ENCODE measurements at regions not wholly inside any gene's neighbourhood (a gene's known extent, or its start where the extent isn't known, plus 50 kb on each side); places are given as distances from the start of the nearest gene placed in this dataset.

DNA sequence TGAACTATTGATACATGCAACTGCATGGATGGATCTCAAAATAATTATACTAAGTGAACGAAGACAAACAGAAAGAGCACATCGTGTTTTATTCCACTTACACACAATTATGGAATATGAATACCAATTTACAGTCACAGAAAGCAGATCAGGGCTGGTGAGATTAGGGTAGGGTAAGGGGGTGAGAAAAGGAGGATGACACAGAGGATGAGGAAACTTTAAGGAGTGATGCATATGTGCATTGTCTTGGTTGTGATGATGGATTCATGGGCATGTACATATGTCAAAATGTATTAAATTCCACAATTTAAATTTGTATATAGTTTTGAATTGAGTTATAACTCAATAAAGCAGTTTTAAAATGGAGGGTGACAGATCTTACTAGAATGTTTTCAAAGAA is 548.9 kb downstream of the PYDC2 start:
- Histone ChIP-seq H3K9me3 (ENCODE audit: control insufficient read depth, insufficient read depth, low read length) (no peaks in the 10 kb centered on the region), H3K4me3 (ENCODE audit: low read length) (no peak overlapping the region), H3K27ac (ENCODE audit: low read length) (no peak overlapping the region), H3K36me3 (ENCODE audit: control insufficient read depth, insufficient read depth, low read length) (no peaks in the 10 kb centered on the region), H3K27me3 (ENCODE audit: control insufficient read depth, insufficient read depth, low read length) (no peaks in the 10 kb centered on the region), H3K4me1 (ENCODE audit: control insufficient read depth, insufficient read depth, low read length) (no peaks in the 10 kb centered on the region)
- WGBS (ENCODE audit: insufficient coverage, insufficient read length), result no CpG with 5 or more reads among the region's 2 CpGs
- DNase-seq (ENCODE audit: low read depth, low spot score), result no peak

DNA sequence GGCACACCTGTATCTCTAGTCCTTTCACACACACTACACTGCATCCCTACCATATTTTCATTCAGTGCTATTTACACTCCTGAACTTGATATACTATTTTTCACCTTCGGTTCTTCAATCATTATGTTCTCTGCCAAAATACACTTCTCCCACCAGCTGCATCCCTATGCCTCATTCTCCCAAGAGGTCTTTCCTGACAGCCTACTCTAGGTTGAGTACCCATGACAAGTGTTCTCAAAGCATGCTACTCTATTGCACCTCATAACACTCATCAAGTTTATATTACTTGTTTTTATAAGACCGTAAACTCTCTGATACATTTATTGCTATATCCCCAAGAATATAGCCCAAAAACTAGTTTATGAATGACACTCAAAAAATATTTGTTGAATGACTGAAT is 549.5 kb downstream of the PYDC2 start:
- H3K9me3 ChIP-seq (ENCODE audit: control insufficient read depth, insufficient read depth, low read length), result no peaks in the 10 kb centered on the region
- H3K36me3 ChIP-seq (ENCODE audit: control insufficient read depth, insufficient read depth, low read length), result no peaks in the 10 kb centered on the region
- no peaks in the 10 kb centered on the region for H3K4me1 ChIP-seq (ENCODE audit: control insufficient read depth, insufficient read depth, low read length)
- H3K27ac ChIP-seq (ENCODE audit: low read length), result no peak overlapping the region
- no peak overlapping the region for H3K4me3 ChIP-seq (ENCODE audit: low read length)
- no CpG with 5 or more reads among the region's 2 CpGs for WGBS (ENCODE audit: insufficient coverage, insufficient read length)
- no peaks in the 10 kb centered on the region for H3K27me3 ChIP-seq (ENCODE audit: control insufficient read depth, insufficient read depth, low read length)
- DNase-seq (ENCODE audit: low read depth, low spot score), result no peak

DNA sequence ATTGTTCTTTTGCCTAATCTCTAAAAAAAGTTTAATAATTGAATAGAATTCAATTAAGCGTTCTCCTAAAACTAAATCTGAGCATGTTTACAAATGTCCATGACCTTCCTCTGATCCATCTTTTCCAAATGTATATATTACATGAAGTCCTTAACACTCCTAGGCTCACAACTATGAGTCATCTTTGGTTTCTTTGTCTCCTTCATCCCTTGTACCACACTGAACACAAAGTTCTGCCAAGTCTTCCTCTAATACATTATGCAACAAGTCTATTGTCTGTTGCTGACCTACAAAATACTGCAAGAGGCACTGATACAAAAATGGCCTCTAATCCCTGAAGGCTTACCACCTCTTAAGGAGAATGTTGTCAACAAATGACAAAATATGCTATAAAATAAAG is 550.2 kb downstream of the PYDC2 start:
- no peak overlapping the region for H3K27ac ChIP-seq (ENCODE audit: low read length)
- no peaks in the 10 kb centered on the region for H3K27me3 ChIP-seq (ENCODE audit: control insufficient read depth, insufficient read depth, low read length)
- H3K4me3 ChIP-seq (ENCODE audit: low read length), result no peak overlapping the region
- WGBS (ENCODE audit: insufficient coverage, insufficient read length), result no CpG with 5 or more reads among the region's 1 CpG
- no peaks in the 10 kb centered on the region for H3K36me3 ChIP-seq (ENCODE audit: control insufficient read depth, insufficient read depth, low read length)
- no peaks in the 10 kb centered on the region for H3K4me1 ChIP-seq (ENCODE audit: control insufficient read depth, insufficient read depth, low read length)
- DNase-seq (ENCODE audit: low read depth, low spot score), result no peak
- H3K9me3 ChIP-seq (ENCODE audit: control insufficient read depth, insufficient read depth, low read length), result no peaks in the 10 kb centered on the region

DNA sequence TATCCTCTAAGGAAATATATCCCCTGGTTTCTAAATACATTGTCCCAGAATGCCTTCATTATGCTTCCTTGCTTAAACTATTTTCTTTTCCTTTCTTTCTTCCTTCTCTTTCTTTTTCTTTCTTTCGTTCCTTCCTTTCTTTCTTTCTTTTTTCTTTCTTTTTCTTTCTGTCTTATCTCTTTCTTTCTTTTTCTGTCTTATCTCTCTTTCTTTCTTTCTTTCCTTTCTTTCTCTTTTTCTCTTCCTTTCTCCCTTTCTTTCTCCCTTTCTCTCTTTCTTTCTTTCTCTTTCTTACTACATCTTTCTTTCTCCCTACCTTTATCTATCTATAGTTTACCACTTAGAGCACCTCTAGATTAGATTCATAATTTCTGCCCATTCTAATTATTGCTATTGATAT is 552.1 kb downstream of the PYDC2 start:
- H3K27ac ChIP-seq (ENCODE audit: low read length), result no peak overlapping the region
- 71% methylated on average over 1 of the region's 1 CpG for WGBS (ENCODE audit: insufficient coverage, insufficient read length)
- H3K4me1 ChIP-seq (ENCODE audit: control insufficient read depth, insufficient read depth, low read length), result no peaks in the 10 kb centered on the region

DNA sequence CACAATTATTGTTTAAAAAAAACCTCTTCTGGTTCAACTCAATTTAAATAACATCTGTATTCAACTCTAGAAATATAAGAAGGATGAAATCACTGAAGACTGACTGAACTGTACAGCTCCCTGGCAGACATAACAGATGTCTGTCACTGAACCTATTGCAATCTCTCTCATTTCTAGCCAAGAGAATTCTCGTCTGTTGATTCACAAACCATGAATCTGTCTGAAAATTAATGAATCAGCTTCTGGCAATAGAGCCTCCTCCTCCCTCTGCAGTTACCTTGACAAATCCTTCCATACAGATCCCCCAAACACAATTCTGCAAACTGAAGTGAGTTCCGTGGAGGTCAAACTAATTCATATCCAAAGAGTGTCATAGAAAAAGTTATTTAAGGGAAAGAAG is 561.4 kb downstream of the PYDC2 start:
- H3K27ac ChIP-seq (ENCODE audit: low read length), result no peak overlapping the region
- no peaks in the 10 kb centered on the region for H3K4me1 ChIP-seq (ENCODE audit: control insufficient read depth, insufficient read depth, low read length)
- DNase-seq (ENCODE audit: low read depth, low spot score), result no peak
- WGBS (ENCODE audit: insufficient coverage, insufficient read length), result no CpG with 5 or more reads among the region's 2 CpGs
- no peaks in the 10 kb centered on the region for H3K9me3 ChIP-seq (ENCODE audit: control insufficient read depth, insufficient read depth, low read length)
- no peaks in the 10 kb centered on the region for H3K36me3 ChIP-seq (ENCODE audit: control insufficient read depth, insufficient read depth, low read length)
- no peaks in the 10 kb centered on the region for H3K27me3 ChIP-seq (ENCODE audit: control insufficient read depth, insufficient read depth, low read length)
- no peak overlapping the region for H3K4me3 ChIP-seq (ENCODE audit: low read length)

More for the DNA sequence above, 552.1 kb downstream of the PYDC2 start:
- DNase-seq (ENCODE audit: low read depth, low spot score), result no peak
- Histone ChIP-seq H3K36me3 (ENCODE audit: control insufficient read depth, insufficient read depth, low read length) (no peaks in the 10 kb centered on the region), H3K4me3 (ENCODE audit: low read length) (no peak overlapping the region), H3K9me3 (ENCODE audit: control insufficient read depth, insufficient read depth, low read length) (no peaks in the 10 kb centered on the region), H3K27me3 (ENCODE audit: control insufficient read depth, insufficient read depth, low read length) (no peaks in the 10 kb centered on the region)

DNA sequence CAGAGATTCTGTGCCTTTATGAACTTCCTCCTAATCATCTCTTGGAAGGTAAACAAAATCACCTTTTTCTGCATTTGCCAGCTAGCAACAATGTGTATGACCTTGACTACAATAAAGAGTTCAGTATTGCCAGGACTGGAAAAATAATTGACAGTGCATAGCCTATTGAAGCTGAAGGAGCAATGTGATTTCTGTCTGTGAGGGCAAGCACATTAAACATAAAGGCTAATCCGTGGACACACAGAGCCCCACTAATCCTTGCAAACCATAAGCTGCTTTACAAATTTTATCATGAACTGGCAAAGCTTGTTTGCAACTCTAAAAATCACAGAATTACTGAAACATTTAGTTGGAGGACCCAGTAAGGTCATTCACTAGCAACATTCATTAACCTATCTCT is 563.8 kb downstream of the PYDC2 start:
- no CpG with 5 or more reads among the region's 1 CpG for WGBS (ENCODE audit: insufficient coverage, insufficient read length)
- no peak for DNase-seq (ENCODE audit: low read depth, low spot score)

DNA sequence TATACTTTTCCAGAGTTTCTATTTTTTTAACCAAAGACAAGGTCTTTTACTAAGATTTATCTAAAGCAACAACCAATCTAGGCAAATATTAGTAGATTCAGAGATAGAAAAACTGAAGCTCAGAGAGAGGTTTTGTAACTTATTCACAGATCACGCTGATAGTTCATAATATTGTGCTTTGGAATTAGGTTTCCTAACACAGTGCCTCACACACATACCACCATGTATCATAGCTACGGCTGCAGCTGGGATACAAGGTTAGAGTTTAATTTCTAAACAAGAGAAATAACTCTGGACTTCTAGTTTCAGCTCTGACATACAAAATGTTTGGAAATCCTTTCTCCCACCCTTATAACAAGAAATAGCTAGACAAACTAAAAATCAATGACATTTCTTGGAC is 565.7 kb downstream of the PYDC2 start:
- WGBS (ENCODE audit: insufficient coverage, insufficient read length), result no CpG with 5 or more reads among the region's 2 CpGs
- Histone ChIP-seq H3K27me3 (ENCODE audit: control insufficient read depth, insufficient read depth, low read length) (no peaks in the 10 kb centered on the region), H3K9me3 (ENCODE audit: control insufficient read depth, insufficient read depth, low read length) (no peaks in the 10 kb centered on the region), H3K27ac (ENCODE audit: low read length) (no peak overlapping the region), H3K4me3 (ENCODE audit: low read length) (no peak overlapping the region), H3K4me1 (ENCODE audit: control insufficient read depth, insufficient read depth, low read length) (no peaks in the 10 kb centered on the region), H3K36me3 (ENCODE audit: control insufficient read depth, insufficient read depth, low read length) (no peaks in the 10 kb centered on the region)
- DNase-seq (ENCODE audit: low read depth, low spot score), result no peak

More for the DNA sequence above, 563.8 kb downstream of the PYDC2 start:
- Histone ChIP-seq H3K9me3 (ENCODE audit: control insufficient read depth, insufficient read depth, low read length) (no peaks in the 10 kb centered on the region), H3K36me3 (ENCODE audit: control insufficient read depth, insufficient read depth, low read length) (no peaks in the 10 kb centered on the region), H3K27me3 (ENCODE audit: control insufficient read depth, insufficient read depth, low read length) (no peaks in the 10 kb centered on the region), H3K4me1 (ENCODE audit: control insufficient read depth, insufficient read depth, low read length) (no peaks in the 10 kb centered on the region), H3K27ac (ENCODE audit: low read length) (no peak overlapping the region), H3K4me3 (ENCODE audit: low read length) (no peak overlapping the region)

DNA sequence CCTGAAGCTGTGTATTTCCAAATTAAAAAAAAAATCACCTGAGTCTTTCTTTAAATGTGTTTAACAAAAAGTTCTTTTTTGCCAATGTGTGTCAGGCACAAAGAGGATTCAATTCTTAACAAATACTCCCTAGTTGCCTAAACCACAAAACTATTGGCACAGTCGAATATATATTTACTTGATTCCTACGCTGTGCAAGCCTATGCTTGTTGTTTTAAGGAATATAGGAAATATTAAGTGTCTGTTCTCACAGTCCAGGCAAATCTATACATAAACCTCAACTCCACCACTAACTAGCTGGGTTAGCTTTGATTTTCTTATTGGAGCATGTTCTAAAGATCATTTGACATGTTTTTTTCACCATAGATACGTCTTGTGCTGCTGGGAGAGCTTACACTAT is 571.0 kb downstream of the PYDC2 start:
- Histone ChIP-seq H3K9me3 (ENCODE audit: control insufficient read depth, insufficient read depth, low read length) (no peaks in the 10 kb centered on the region), H3K27me3 (ENCODE audit: control insufficient read depth, insufficient read depth, low read length) (no peaks in the 10 kb centered on the region), H3K4me1 (ENCODE audit: control insufficient read depth, insufficient read depth, low read length) (no peaks in the 10 kb centered on the region), H3K4me3 (ENCODE audit: low read length) (no peak overlapping the region), H3K27ac (ENCODE audit: low read length) (no peak overlapping the region), H3K36me3 (ENCODE audit: control insufficient read depth, insufficient read depth, low read length) (no peaks in the 10 kb centered on the region)
- no CpG with 5 or more reads among the region's 3 CpGs for WGBS (ENCODE audit: insufficient coverage, insufficient read length)
- DNase-seq (ENCODE audit: low read depth, low spot score), result no peak

DNA sequence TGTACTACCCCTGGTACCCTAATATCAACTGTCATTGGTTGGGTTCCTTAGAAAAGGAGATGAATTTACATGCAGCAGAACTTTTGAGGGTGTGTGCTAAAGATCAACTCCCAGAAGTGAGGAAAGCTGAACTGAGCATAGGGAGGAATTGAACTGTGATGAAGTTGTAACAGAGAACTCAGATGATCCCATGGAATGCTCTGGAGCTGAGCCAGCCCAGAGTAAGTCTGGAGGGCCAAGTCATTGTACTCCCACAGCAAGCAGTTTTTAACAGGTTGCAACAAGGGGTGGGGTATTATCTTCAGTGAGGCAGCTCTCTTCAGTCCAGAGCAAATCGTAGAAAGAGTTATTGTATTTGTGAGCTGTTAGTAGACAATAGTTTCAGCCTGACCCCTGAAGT is 572.3 kb downstream of the PYDC2 start:
- no peaks in the 10 kb centered on the region for H3K4me1 ChIP-seq (ENCODE audit: control insufficient read depth, insufficient read depth, low read length)
- no peaks in the 10 kb centered on the region for H3K27me3 ChIP-seq (ENCODE audit: control insufficient read depth, insufficient read depth, low read length)
- H3K27ac ChIP-seq (ENCODE audit: low read length), result no peak overlapping the region
- no peaks in the 10 kb centered on the region for H3K9me3 ChIP-seq (ENCODE audit: control insufficient read depth, insufficient read depth, low read length)
- no peak overlapping the region for H3K4me3 ChIP-seq (ENCODE audit: low read length)
- H3K36me3 ChIP-seq (ENCODE audit: control insufficient read depth, insufficient read depth, low read length), result no peaks in the 10 kb centered on the region
- whole genome bisulfite sequencing (ENCODE audit: insufficient coverage, insufficient read length), result no CpG with 5 or more reads among the region's 1 CpG
- no peak for DNase-seq (ENCODE audit: low read depth, low spot score)

DNA sequence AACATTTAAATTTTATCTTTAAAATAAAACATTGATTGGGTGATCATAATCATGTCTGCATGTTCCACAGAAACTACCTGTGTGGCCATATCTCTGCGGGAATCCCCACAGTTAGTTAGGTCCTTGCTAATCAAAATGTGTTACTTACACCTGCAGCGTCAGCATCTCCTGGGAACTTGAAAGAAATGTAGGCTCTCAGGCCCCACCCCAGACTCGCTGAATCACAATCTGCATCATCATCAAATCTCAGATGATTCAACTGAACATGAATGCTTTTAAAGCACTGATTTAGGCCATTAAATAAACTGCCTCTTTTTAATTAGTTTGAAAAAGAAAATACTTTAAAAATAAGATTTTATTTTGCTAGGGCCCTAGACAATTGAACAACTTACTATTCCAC is 577.8 kb downstream of the PYDC2 start:
- WGBS (ENCODE audit: insufficient coverage, insufficient read length), result no CpG with 5 or more reads among the region's 3 CpGs
- Histone ChIP-seq H3K36me3 (ENCODE audit: control insufficient read depth, insufficient read depth, low read length) (no peaks in the 10 kb centered on the region), H3K27me3 (ENCODE audit: control insufficient read depth, insufficient read depth, low read length) (no peaks in the 10 kb centered on the region), H3K27ac (ENCODE audit: low read length) (no peak overlapping the region), H3K4me3 (ENCODE audit: low read length) (no peak overlapping the region), H3K9me3 (ENCODE audit: control insufficient read depth, insufficient read depth, low read length) (no peaks in the 10 kb centered on the region), H3K4me1 (ENCODE audit: control insufficient read depth, insufficient read depth, low read length) (no peaks in the 10 kb centered on the region)
- DNase-seq (ENCODE audit: low read depth, low spot score), result no peak

DNA sequence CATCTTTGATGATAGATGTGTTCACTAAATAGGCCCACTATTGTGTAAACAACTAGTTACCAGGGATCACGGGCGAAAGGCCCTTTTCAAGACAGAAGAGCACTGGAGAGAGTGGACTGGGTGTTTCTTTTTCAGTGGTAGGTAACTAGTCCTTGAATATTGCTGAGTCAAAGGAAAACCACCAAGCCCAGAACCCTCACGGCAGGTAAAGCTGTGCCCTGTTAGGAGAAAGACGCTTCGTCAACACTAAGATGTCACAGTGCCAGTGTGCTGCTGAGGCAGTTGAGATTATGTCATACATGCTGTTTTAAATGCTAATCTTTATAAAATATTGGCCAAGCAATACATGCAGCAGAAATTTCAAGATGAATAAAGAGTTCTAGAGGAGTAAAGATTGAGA is 578.6 kb downstream of the PYDC2 start:
- no peak overlapping the region for H3K27ac ChIP-seq (ENCODE audit: low read length)
- WGBS (ENCODE audit: insufficient coverage, insufficient read length), result no CpG with 5 or more reads among the region's 5 CpGs
- no peaks in the 10 kb centered on the region for H3K4me1 ChIP-seq (ENCODE audit: control insufficient read depth, insufficient read depth, low read length)
- no peaks in the 10 kb centered on the region for H3K27me3 ChIP-seq (ENCODE audit: control insufficient read depth, insufficient read depth, low read length)
- no peak for DNase-seq (ENCODE audit: low read depth, low spot score)
- no peaks in the 10 kb centered on the region for H3K9me3 ChIP-seq (ENCODE audit: control insufficient read depth, insufficient read depth, low read length)
- no peaks in the 10 kb centered on the region for H3K36me3 ChIP-seq (ENCODE audit: control insufficient read depth, insufficient read depth, low read length)
- H3K4me3 ChIP-seq (ENCODE audit: low read length), result no peak overlapping the region
